OCI-LY1 (cell line): ENCODE measurements at regions not wholly inside any gene's neighbourhood (a gene's known extent, or its start where the extent isn't known, plus 50 kb on each side); places are given as distances from the start of the nearest gene placed in this dataset.

Experiments
- H2AFZ ChIP-seq: fragments of 200-600 bp; sonication (generic), shearing (Covaris generic); 2 replicates; pipeline ENCODE4 v1.6.0; 2014; ENCODE audit warnings: antibody characterized with exemption, mild to moderate bottlenecking, low read length
- H3F3A ChIP-seq: fragments of 200-600 bp; sonication (generic), shearing (Covaris generic); 2 replicates; pipeline ENCODE4 v1.6.0; 2014; ENCODE audit warnings: mild to moderate bottlenecking, antibody characterized with exemption, low read length, moderate library complexity; ENCODE audit not compliant: insufficient read depth
- H3K27ac ChIP-seq: fragments of 200-600 bp; sonication (generic); 2 replicates; pipeline ENCODE4 v1.5.1; 2014; ENCODE audit warnings: low read length, mixed run types, mild to moderate bottlenecking, low read depth; ENCODE audit not compliant: poor library complexity, severe bottlenecking
- H3K27me3 ChIP-seq: fragments of 200-600 bp; sonication (generic); 2 replicates; pipeline ENCODE4 v1.6.0; 2014; ENCODE audit warnings: antibody characterized with exemption, mild to moderate bottlenecking, low read length, moderate library complexity; ENCODE audit not compliant: insufficient read depth
- H3K36me3 ChIP-seq: fragments of 200-600 bp; sonication (generic); 2 replicates; pipeline ENCODE4 v1.6.1; 2014; ENCODE audit warnings: mild to moderate bottlenecking, antibody characterized with exemption, low read length, moderate library complexity, mixed read lengths; ENCODE audit not compliant: insufficient read depth
- H3K4me1 ChIP-seq: fragments of 200-600 bp; sonication (generic); 2 replicates; pipeline ENCODE4 v1.5.1; 2014; ENCODE audit warnings: mild to moderate bottlenecking, low read length, moderate library complexity; ENCODE audit not compliant: insufficient read depth, severe bottlenecking
- H3K4me2 ChIP-seq: fragments of 200-600 bp; sonication (generic), shearing (Covaris generic); 2 replicates; pipeline ENCODE4 v1.6.1; 2014; ENCODE audit warnings: low read length
- H3K4me3 ChIP-seq: fragments of 200-600 bp; sonication (generic); 2 replicates; pipeline ENCODE4 v1.5.1; 2014; ENCODE audit warnings: low read length, low read depth, mild to moderate bottlenecking, mixed read lengths; ENCODE audit not compliant: poor library complexity, severe bottlenecking
- H3K79me2 ChIP-seq: fragments of 200-600 bp; shearing (Covaris generic); 2 replicates; pipeline ENCODE4 v1.6.1; 2016; ENCODE audit warnings: mixed run types, low read length, mixed read lengths; ENCODE audit not compliant: insufficient read depth
- H3K9ac ChIP-seq: fragments of 200-600 bp; sonication (generic), shearing (Covaris generic); 2 replicates; pipeline ENCODE4 v1.6.1; 2014; ENCODE audit warnings: mild to moderate bottlenecking, low read length, mixed read lengths
- H3K9me2 ChIP-seq: fragments of 200-600 bp; sonication (generic), shearing (Covaris generic); 2 replicates; pipeline ENCODE4 v1.6.1; 2014; ENCODE audit warnings: low read depth, mild to moderate bottlenecking, low read length, mixed read lengths
- H3K9me3 ChIP-seq: fragments of 200-600 bp; shearing (Covaris generic); 2 replicates; pipeline ENCODE4 v1.6.1; 2014; ENCODE audit warnings: low read length, mixed read lengths
- H4K20me1 ChIP-seq: fragments of 200-600 bp; sonication (generic), shearing (Covaris generic); 2 replicates; pipeline ENCODE4 v1.6.0; 2016; ENCODE audit warnings: mild to moderate bottlenecking, low read length; ENCODE audit not compliant: insufficient read depth
- EZH2 ChIP-seq: fragments of 200-600 bp; sonication (generic), shearing (Covaris generic); IDR thresholded peaks from 2 replicates; pipeline ENCODE4 v1.8.0; 2017; ENCODE audit warnings: borderline replicate concordance, mixed run types, mild to moderate bottlenecking, antibody characterized with exemption, low read length, moderate library complexity, mixed read lengths
- TF ChIP-seq, protein P1 (sequence below): fragments of 200-600 bp; sonication (generic), shearing (Covaris generic); IDR thresholded peaks from 2 replicates; pipeline ENCODE4 v1.5.1; 2017; ENCODE audit warnings: mild to moderate bottlenecking, antibody characterized with exemption, low read length, moderate library complexity, mixed read lengths

DNA sequence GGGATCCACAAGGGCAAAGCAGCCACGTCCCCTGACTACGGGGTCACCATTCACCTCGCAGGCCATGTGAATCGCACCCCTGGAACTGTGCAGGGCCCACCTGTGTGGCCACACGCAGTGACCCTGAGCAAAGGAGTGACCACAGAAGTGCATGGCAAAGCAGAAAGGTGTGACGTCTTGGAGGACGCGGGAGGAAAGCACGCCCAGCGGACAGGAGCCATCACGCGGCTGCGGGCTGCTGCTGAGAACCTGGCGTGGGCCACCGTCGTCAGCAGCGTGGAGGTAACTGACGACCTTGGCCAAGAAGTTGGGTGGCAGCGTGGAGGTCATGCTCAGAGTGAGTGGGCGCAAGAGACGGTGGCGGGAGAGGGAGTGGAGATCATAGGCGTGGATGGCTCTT lies 76.7 kb upstream of the C1orf174 start:
- no peak overlapping the region for H3K27ac ChIP-seq
- no peaks in the 10 kb centered on the region for H4K20me1 ChIP-seq
- TF ChIP-seq, protein P1, sequence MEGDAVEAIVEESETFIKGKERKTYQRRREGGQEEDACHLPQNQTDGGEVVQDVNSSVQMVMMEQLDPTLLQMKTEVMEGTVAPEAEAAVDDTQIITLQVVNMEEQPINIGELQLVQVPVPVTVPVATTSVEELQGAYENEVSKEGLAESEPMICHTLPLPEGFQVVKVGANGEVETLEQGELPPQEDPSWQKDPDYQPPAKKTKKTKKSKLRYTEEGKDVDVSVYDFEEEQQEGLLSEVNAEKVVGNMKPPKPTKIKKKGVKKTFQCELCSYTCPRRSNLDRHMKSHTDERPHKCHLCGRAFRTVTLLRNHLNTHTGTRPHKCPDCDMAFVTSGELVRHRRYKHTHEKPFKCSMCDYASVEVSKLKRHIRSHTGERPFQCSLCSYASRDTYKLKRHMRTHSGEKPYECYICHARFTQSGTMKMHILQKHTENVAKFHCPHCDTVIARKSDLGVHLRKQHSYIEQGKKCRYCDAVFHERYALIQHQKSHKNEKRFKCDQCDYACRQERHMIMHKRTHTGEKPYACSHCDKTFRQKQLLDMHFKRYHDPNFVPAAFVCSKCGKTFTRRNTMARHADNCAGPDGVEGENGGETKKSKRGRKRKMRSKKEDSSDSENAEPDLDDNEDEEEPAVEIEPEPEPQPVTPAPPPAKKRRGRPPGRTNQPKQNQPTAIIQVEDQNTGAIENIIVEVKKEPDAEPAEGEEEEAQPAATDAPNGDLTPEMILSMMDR: no peak
- TF ChIP-seq EZH2: no peak
- H3K4me2 ChIP-seq: no peak overlapping the region
- H3K4me1 ChIP-seq: no peaks in the 10 kb centered on the region
- no peak overlapping the region for H2AFZ ChIP-seq
- no peaks in the 10 kb centered on the region for H3F3A ChIP-seq
- no peaks in the 10 kb centered on the region for H3K79me2 ChIP-seq
- no peaks in the 10 kb centered on the region for H3K9me3 ChIP-seq
- H3K9ac ChIP-seq: no peak overlapping the region
- no peaks in the 10 kb centered on the region for H3K9me2 ChIP-seq
- H3K36me3 ChIP-seq: no peaks in the 10 kb centered on the region
- no peak overlapping the region for H3K4me3 ChIP-seq
- H3K27me3 ChIP-seq: peaks cover 9% of the 10 kb centered on the region; the same call in 1 of the 2 replicates

DNA sequence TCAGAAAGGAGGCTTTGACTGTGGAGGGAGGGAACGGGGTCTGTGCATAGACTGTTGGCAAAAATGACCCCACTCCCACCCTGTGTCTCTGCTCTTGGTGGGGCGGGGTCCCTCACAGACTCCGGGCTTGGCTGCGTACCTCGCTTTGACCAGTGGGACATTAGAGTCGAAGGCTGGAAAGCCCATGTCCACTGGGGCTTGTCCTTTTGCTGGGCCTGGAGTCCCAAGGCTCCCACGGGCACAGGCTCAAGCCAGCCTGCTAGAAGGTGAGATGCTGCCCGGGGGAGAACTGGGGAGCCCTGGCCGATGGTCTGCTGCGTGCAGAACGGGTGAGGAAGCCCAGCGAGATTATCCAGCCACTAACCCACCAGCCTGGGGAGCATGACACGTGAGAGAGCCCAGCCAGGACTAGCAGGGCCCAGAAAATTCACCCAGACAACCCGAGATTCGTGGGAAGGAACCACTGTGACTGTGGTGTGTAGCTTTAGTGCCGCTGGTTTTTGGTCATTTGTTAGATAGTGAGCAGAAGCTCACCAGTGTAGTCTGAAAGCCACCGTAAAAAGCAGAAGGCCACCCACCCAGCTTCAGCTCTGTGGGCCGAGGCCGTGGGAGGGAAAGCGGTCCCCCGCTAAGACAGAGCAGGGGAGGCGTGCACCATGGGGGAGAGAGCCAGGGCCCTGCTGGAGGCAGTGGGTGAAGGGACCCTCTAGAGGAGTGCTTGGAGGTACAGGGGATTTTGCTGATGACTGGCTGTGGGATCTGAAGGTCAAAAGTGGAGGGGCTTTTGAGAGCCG lies 78.3 kb upstream of the C1orf174 start:
- no peak overlapping the region for H2AFZ ChIP-seq
- H3K36me3 ChIP-seq: no peaks in the 10 kb centered on the region
- H3K27me3 ChIP-seq: peaks cover 9% of the 10 kb centered on the region; the same call in 1 of the 2 replicates
- H3F3A ChIP-seq: no peaks in the 10 kb centered on the region
- no peak overlapping the region for H3K4me3 ChIP-seq
- no peaks in the 10 kb centered on the region for H3K9me2 ChIP-seq
- no peaks in the 10 kb centered on the region for H4K20me1 ChIP-seq
- no peak overlapping the region for H3K9ac ChIP-seq
- H3K27ac ChIP-seq: no peak overlapping the region
- no peak overlapping the region for H3K4me2 ChIP-seq
- TF ChIP-seq EZH2: no peak
- TF ChIP-seq, protein P1: no peak
- no peaks in the 10 kb centered on the region for H3K79me2 ChIP-seq
- no peaks in the 10 kb centered on the region for H3K4me1 ChIP-seq
- H3K9me3 ChIP-seq: no peaks in the 10 kb centered on the region

DNA sequence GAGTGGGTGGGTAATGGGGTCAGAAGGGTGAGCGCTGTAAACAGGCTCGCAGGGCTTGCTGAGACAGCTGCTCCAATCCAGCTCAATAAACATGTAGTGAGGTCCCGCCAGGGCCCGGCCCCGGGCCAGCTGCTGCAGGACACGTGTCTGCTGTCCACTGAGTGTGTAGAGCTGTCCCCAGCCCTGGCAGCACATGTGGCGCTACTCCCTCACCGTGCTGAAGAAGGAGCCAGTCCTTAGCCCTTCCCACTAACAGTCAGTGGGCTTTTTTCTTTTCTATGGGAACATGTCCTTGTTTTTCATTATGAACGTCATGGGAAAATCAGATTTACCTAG lies 78.9 kb upstream of the C1orf174 start:
- no peaks in the 10 kb centered on the region for H3K4me1 ChIP-seq
- H3K27ac ChIP-seq: no peak overlapping the region
- no peaks in the 10 kb centered on the region for H3K9me2 ChIP-seq
- no peak overlapping the region for H3K4me3 ChIP-seq
- peaks cover 9% of the 10 kb centered on the region; the same call in 1 of the 2 replicates for H3K27me3 ChIP-seq
- TF ChIP-seq EZH2: no peak
- TF ChIP-seq, protein P1: no peak
- no peaks in the 10 kb centered on the region for H3K36me3 ChIP-seq
- no peaks in the 10 kb centered on the region for H3K9me3 ChIP-seq
- H2AFZ ChIP-seq: no peak overlapping the region
- no peaks in the 10 kb centered on the region for H3K79me2 ChIP-seq
- no peak overlapping the region for H3K9ac ChIP-seq
- no peak overlapping the region for H3K4me2 ChIP-seq
- no peaks in the 10 kb centered on the region for H4K20me1 ChIP-seq
- no peaks in the 10 kb centered on the region for H3F3A ChIP-seq
